ENCODE measurements at regions not wholly inside any gene's neighbourhood (a gene's known extent, or its start where the extent isn't known, plus 50 kb on each side); places are given as distances from the start of the nearest gene placed in this dataset.

DNA sequence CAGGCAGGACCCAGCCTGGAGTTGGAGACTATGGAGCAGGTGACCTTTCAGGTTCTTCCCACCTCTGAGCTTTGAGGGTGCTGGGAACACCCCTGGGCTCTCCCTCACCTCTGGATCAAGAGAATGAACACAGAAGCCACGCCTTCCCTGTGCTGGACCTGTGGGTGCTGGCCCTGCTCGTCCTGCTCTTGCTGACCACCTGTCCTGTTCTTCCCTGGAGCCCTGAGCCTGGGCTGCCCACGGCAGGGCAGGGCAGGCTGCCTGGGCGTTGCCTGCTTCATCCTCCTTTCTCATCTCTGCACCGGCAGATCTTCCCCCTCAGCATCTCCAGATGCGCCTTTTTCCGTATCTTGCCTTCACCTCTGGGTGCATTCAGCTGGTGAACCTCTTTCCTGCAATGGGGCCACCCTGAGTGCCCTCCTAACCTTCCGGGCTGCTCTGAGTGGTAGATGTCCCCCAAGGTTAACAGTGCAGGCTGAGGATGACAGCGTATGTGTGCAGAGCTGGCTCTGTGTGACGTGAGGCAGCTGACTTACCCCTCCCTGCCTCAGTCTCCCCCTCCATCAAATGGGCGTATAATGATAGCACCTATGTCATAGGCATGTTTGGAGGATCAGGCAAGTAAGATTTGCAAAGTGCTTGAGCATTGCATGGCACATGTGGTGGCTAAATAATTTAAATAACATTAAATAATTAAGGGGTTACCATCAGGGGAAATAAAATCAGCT is 225.8 kb upstream of the CIBAR2 start:
- no peak for DNase-seq (ENCODE audit: extremely low read depth in 1 of 11, low read depth in 9 of 11, low spot score in 4 of 11)

GRCh38 chr16:85338638-85338982 is 226.3 kb upstream of the CIBAR2 start:
- DNase-seq (ENCODE audit: extremely low read depth in 1 of 11, low read depth in 9 of 11, low spot score in 4 of 11): no peak

- no peak for DNase-seq (ENCODE audit: extremely low read depth in 1 of 11, low read depth in 9 of 11, low spot score in 4 of 11)
Measured at GRCh38 chr16:85338989-85339685, 226.9 kb upstream of the CIBAR2 start.

DNA sequence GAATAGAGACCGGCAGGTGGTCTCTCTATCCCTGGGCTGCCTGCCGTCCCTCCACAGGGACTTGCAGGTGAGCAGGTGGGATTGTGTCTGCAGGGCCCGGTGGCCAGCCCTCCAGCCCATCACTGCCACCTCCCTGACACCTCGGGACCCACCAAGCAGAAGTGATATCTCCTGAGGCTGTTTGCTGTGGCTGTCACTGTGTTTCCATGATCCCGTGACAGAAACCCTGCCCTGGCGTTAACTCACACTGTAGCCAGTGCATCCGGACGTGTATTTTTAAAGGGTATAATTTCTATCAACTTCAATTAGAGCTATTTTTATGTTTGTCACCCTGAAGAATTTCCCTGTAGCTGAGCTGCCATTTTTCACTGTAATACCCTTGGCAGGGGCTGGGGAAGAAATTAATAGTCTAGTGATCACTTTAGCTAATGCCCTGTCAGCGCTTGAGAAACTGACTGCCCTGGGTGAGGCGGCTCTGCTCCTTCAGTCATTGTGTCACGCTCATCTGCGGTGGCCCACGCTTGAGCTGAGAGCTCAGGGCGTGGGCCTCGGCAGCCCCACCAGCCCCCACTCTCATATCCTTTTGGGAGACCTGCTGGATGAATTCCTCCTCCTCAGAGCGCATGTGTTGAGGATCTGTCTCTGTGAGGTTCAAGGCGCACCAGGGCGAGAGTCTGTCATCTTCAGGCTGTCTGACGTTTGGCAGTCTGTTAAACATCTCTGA is 229.9 kb upstream of the CIBAR2 start:
- no peak for DNase-seq (ENCODE audit: extremely low read depth in 1 of 11, low read depth in 9 of 11, low spot score in 4 of 11)

- no peak for DNase-seq (ENCODE audit: extremely low read depth in 1 of 11, low read depth in 9 of 11, low spot score in 4 of 11)
Measured at GRCh38 chr16:85344502-85345128, 232.3 kb upstream of the CIBAR2 start.

DNA sequence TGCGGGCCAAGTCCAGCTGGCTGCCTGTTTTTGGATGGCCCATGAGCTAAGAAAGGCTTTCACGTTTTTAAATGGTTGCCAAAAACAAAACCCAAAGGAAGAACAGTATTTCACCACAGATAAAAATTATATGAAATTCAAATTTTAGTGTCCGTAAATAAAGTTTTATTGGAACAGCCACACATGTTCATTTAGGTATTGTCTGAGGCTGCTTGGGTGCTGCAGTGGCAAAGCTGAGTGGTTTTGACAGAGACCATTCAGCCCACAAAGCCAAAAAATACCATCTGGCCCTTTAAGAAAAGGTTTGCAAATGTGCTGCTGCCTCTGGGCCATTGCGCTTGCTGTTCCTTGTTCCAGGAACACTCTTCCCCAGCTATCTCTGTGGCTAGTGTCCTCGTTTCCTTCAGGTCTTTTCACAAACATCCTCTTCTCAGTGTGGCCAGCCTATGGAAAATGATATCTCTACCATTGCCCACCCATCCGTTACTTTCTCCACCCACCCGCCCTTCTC is 232.9 kb upstream of the CIBAR2 start:
- DNase-seq (ENCODE audit: extremely low read depth in 1 of 11, low read depth in 9 of 11, low spot score in 4 of 11): no peak

DNA sequence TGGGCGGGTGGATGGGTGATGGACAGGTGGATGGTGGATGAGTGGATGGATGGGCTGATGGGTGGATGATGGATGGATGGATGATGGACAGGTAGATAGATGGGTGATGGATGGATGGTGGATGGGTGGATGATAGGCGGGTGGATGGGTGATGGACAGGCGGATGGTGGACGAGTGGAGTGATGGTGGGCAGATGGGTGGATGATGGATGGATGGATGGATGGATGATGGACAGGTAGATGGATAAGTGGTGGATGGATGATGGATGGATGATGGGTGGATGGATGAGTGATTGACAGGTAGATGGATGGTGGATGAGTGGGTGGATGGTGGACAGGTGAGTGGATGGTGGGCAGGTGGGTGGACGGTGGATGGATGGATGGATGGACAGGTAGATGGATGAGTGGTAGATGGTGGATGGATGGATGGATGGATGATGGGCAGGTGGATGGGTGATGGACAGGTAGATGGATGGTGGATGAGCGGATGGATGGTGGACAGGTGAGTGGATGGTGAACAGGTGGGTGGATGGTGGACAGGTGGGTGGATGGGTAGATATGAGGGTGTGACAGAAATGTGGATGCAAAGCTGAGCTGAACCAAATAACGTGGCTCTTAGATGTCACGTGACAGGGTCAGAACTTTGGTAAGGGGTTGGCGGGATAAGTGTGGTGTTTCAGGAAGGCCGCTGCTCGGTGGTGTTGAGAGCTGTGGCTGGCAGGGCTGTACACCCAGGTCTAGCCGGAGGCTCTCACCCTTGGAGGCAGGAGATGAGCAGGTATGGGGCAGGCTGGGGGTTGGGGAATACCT is 234.3 kb upstream of the CIBAR2 start:
- DNase-seq (ENCODE audit: extremely low read depth in 1 of 11, low read depth in 9 of 11, low spot score in 4 of 11): no peak

DNA sequence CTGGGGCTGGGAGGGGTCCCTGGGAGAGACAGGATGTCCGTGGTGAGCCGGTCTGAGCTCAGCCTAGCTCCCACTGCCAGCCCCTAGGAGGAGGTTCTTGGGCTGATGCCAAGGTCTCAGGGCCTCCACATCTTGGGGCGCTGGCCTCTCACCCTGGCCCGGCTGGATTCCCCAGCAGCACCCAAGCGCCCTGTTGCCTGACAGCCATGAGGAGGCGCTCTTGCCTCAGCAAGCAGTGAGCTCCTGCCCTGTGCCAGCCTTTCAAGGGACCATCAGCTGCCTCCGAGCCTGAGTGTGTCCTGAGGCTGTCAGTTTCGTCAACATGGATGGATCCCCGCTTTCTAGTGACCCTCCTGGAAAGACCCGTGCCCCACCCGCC is 234.9 kb upstream of the CIBAR2 start:
- DNase-seq (ENCODE audit: extremely low read depth in 1 of 11, low read depth in 9 of 11, low spot score in 4 of 11): no peak

- DNase-seq (ENCODE audit: extremely low read depth in 1 of 11, low read depth in 9 of 11, low spot score in 4 of 11): no peak
Measured at GRCh38 chr16:85348065-85348840, 236.0 kb upstream of the CIBAR2 start.

GRCh38 chr16:85348911-85349334 is 236.7 kb upstream of the CIBAR2 start:
- no peak for DNase-seq (ENCODE audit: extremely low read depth in 1 of 11, low read depth in 9 of 11, low spot score in 4 of 11)

DNA sequence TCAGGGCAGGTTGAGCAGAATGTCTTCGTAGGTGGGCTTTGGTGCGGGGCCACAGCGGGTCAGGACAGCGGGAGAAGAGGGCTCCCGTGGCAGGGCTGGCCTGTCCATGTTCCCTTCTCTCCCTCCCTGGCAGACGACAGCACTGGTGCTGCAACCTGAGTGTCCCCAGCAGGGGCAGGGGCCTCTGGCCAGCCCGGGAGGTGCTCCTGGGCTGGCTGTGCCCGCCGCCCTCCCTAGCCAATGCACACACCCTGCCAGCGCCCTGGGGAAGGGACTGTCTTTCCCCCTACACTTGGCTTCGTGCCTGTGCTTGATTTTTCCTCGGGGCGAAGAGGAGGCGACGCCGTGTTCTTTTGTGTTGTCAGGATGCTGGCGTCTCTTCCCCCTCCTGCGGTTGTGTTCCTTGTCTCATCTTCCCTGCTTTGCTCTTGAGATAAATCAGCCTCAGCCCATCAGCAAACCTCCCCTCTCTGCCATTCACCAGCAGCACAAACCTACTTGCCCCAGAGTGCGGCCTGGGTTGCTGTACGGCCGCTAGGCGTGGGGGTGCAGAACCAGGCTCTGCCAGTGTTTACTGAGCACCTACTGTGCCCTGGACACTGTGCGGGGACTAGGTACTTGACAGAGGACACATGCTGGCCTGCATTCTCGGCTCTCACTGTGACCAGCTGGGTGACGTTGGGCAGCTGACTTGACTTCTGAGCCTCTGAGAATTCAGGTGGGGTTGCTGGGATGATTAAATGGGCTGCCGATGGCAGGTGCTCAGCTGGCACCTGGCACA is 237.3 kb upstream of the CIBAR2 start:
- DNase-seq (ENCODE audit: extremely low read depth in 1 of 11, low read depth in 9 of 11, low spot score in 4 of 11): no peak

- no peak for DNase-seq (ENCODE audit: extremely low read depth in 1 of 11, low read depth in 9 of 11, low spot score in 4 of 11)
Measured at GRCh38 chr16:85350146-85350728, 238.0 kb upstream of the CIBAR2 start.

GRCh38 chr16:85350973-85351372 is 238.7 kb upstream of the CIBAR2 start:
- DNase-seq (ENCODE audit: extremely low read depth in 1 of 11, low read depth in 9 of 11, low spot score in 4 of 11): peak in 5 of 11 donors; percentile 61 to 86 (median 67)

GRCh38 chr16:85353013-85353412 is 240.7 kb upstream of the CIBAR2 start:
- DNase-seq (ENCODE audit: extremely low read depth in 1 of 11, low read depth in 9 of 11, low spot score in 4 of 11): no peak

DNA sequence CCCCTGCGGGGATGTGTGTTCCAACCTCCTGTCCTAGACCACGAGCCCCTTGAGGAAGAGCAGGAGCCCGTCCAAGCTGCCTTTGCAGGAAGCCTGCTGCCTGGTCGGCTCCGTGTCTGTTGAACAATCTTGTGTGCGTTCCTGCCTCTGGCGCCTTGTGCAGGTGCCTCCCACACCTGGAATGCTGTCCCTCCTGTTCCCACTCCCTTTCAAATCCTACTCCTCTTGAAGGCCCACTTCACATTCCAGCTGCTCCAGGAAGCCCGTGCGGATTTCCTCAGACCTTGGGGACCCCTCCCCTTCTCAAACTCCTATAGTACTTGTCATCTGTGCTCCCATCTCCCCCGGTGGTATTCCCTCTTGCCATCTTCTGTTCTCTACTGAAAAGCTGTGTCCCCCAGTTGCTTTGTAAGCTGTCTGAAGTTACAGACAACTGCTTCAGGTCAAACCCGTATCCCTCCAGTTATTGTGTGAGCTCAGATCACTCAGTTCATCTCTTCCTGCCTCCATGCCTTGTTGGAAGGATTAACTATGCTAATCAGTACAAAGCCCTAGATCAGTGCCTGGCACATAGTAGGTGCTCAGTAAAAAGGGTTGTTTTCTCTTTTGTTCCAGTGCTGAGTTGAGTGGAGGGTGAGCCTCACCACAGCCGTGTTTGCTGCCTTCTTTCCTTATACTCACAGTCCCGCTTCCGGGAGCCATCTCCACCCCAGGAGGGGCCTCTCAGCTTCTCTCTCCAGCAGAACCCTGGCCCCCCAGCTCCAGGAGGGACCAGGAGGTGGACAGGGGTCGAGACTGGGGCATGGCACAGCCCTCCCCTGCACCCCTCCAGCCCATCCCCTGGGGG is 241.8 kb upstream of the CIBAR2 start:
- DNase-seq (ENCODE audit: extremely low read depth in 1 of 11, low read depth in 9 of 11, low spot score in 4 of 11): peak in 2 of 11 donors; percentile 42 to 48

Measured in renal cortex interstitium (tissue), 11 donors.